ENCODE measurements at regions not wholly inside any gene's neighbourhood (a gene's known extent, or its start where the extent isn't known, plus 50 kb on each side); places are given as distances from the start of the nearest gene placed in this dataset.
"Not testable (repeated sequence)": the region's sequence is repeated elsewhere in the genome, so short reads cannot be mapped to it uniquely, and the experiment has no call there.

DNA sequence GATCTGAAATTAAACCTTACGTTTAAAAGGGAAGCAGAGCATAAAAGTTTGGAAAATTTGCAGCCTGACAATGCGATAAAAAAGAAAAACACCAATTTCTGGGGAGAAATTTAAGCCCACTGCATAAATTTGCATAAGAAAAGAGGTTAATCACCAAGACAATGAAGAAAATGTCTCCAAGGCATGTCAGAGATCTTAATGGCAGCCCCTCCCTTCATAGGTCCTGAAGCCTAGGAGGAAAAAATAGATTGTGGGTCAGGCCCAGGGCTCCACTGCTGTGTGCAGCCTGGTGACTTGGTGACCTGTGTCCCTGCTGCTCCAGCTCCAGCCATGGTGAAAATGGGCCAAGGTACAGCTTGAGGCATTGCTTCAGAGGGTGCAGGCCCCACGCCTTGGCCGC is 264.0 kb upstream of the CT83 start:
- no peak for DNase-seq (ENCODE audit: insufficient read length)
- FAIRE-seq = no peak
- TF ChIP-seq POLR2AphosphoS5 (IDR thresholded peaks at IDR 0.05; ENCODE audit: low read depth, low read length) = no peak
- TF ChIP-seq POLR2A (IDR thresholded peaks at IDR 0.05; ENCODE audit: low read depth, low read length) = no peak
- TF ChIP-seq TAF1 (IDR thresholded peaks at IDR 0.05; ENCODE audit: borderline replicate concordance, low read depth, low read length) = no peak

- DNase-seq (ENCODE audit: insufficient read length) (no peak), FAIRE-seq (no peak)
- TF ChIP-seq TAF1 (IDR thresholded peaks at IDR 0.05; ENCODE audit: borderline replicate concordance, low read depth, low read length) (no peak), POLR2A (IDR thresholded peaks at IDR 0.05; ENCODE audit: low read depth, low read length) (no peak), POLR2AphosphoS5 (IDR thresholded peaks at IDR 0.05; ENCODE audit: low read depth, low read length) (no peak)
Measured at GRCh38 chrX:116694046-116694445, 231.3 kb upstream of the CT83 start.

GRCh38 chrX:116679544-116679943 is 216.8 kb upstream of the CT83 start:
- not testable (repeated sequence) for FAIRE-seq; DNase-seq (ENCODE audit: insufficient read length)

- DNase-seq (ENCODE audit: insufficient read length) (no peak), FAIRE-seq (no peak)
Measured at GRCh38 chrX:116667346-116668134, 204.8 kb upstream of the CT83 start.

GRCh38 chrX:116657071-116657470 is 194.3 kb upstream of the CT83 start:
- FAIRE-seq (no peak), DNase-seq (ENCODE audit: insufficient read length) (no peak)
- no peak for TF ChIP-seq POLR2AphosphoS5 (IDR thresholded peaks at IDR 0.05; ENCODE audit: low read depth, low read length)
- TF ChIP-seq TAF1 (IDR thresholded peaks at IDR 0.05; ENCODE audit: borderline replicate concordance, low read depth, low read length) = no peak
- no peak for TF ChIP-seq POLR2A (IDR thresholded peaks at IDR 0.05; ENCODE audit: low read depth, low read length)

More at GRCh38 chrX:116667346-116668134, 204.8 kb upstream of the CT83 start:
- no peak for TF ChIP-seq POLR2A (IDR thresholded peaks at IDR 0.05; ENCODE audit: low read depth, low read length)
- no peak for TF ChIP-seq TAF1 (IDR thresholded peaks at IDR 0.05; ENCODE audit: borderline replicate concordance, low read depth, low read length)
- TF ChIP-seq POLR2AphosphoS5 (IDR thresholded peaks at IDR 0.05; ENCODE audit: low read depth, low read length) = no peak

DNA sequence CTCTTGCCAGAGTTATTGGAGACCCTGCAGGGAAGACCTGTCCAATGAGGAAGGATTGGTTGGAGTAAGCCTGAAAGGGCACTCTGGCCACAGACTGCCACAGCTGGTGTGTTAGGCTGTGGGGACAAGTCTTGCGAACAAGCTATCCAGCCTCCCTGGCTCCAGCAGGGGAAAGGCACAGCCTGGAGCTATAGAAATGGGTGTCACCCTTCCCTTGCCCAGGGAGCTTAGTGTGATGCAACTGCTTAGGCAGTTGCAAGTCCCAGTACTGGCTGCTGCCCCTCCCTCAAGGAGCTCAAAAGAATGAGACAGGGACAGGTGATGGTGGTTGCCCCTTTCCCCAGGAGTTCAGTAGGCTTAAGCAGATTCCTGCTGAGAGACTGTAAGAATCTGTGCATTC is 165.7 kb upstream of the CT83 start:
- TF ChIP-seq POLR2AphosphoS5 (IDR thresholded peaks at IDR 0.05; ENCODE audit: low read depth, low read length) (no peak), POLR2A (IDR thresholded peaks at IDR 0.05; ENCODE audit: low read depth, low read length) (no peak), TAF1 (IDR thresholded peaks at IDR 0.05; ENCODE audit: borderline replicate concordance, low read depth, low read length) (no peak)
- DNase-seq (ENCODE audit: insufficient read length) (no peak), FAIRE-seq (no peak)

DNA sequence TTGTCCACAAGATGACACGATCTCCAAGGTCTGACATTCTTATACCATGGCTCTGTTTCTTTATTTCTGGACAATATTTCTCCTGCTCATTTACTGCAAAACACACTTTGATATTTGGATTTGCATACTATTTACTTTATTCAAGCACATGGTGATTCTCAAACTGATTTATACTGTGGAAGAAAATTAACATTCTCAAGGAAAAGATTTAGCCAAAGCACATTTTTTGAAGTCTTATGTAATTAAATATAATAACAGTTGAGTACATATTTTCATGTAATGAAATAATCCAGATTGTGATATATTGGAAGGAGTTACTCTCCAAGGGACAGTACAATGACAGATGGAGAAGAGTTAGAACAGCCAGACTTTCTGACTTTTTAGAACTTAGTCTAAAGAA is 155.8 kb upstream of the CT83 start:
- FAIRE-seq (no peak), DNase-seq (ENCODE audit: insufficient read length) (no peak)
- TF ChIP-seq POLR2A (IDR thresholded peaks at IDR 0.05; ENCODE audit: low read depth, low read length) (no peak), POLR2AphosphoS5 (IDR thresholded peaks at IDR 0.05; ENCODE audit: low read depth, low read length) (no peak), TAF1 (IDR thresholded peaks at IDR 0.05; ENCODE audit: borderline replicate concordance, low read depth, low read length) (no peak)

DNA sequence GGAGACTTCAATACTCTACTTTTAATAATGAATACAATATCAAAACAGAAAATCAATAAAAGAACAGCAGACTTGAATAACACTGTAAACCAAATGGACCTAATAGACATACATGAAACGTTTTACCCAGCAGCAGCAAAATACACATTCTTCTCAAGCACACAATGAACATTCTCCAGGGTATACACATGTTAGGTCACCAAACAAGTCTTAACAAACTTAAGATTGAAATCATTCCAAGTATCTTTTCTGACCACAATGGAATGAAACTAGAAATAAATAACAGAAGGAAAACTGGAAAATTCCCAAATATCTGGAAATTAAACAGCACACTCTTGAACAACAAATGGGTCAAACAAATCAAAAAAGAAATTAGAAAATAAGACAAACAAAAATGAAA is 145.0 kb upstream of the CT83 start:
- FAIRE-seq (no peak), DNase-seq (ENCODE audit: insufficient read length) (no peak)
- no peak for TF ChIP-seq POLR2A (IDR thresholded peaks at IDR 0.05; ENCODE audit: low read depth, low read length)
- TF ChIP-seq POLR2AphosphoS5 (IDR thresholded peaks at IDR 0.05; ENCODE audit: low read depth, low read length) = no peak
- TF ChIP-seq TAF1 (IDR thresholded peaks at IDR 0.05; ENCODE audit: borderline replicate concordance, low read depth, low read length) = no peak

DNA sequence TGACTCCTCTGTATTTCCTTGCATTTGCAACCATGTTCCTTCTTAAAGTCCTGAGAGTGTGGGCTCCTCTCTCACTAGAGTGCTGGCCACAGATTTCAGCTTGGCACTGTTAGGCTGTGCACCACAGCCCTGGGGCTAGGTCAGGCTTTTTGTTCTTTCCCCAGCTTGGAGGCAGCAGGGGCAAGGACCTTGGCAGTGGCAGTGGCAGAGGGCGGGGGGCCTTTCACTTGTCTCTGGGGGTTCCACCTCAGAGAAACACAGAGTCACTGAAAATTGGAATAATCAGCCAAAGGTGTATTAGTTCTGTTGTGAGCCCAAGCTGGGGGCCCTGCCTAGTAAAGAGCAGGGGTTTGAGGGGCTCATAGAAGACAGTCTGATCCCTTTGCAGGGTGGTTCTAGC is 142.8 kb upstream of the CT83 start:
- no peak for DNase-seq (ENCODE audit: insufficient read length)
- TF ChIP-seq TAF1 (IDR thresholded peaks at IDR 0.05; ENCODE audit: borderline replicate concordance, low read depth, low read length) = no peak
- no peak for TF ChIP-seq POLR2A (IDR thresholded peaks at IDR 0.05; ENCODE audit: low read depth, low read length)
- no peak for TF ChIP-seq POLR2AphosphoS5 (IDR thresholded peaks at IDR 0.05; ENCODE audit: low read depth, low read length)
- no peak for FAIRE-seq

DNA sequence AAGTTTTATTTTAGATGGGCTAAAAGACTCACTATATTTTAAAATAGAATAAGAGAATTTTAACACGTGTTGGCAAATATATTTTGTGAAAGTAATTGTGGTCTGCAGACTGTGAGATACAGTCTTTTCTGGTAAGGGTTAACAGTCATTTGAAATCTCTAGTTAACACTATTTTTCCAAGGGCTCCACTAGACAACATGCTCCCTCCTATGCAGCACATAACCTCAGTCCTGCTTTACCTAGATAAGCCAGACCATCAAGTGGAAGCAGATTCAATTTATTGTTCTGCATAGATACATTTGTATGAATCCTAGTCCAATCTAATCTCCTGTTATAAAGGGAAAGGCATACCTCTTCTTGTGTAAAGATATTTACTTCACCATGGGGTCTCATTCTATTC is 133.2 kb upstream of the CT83 start:
- TF ChIP-seq TAF1 (IDR thresholded peaks at IDR 0.05; ENCODE audit: borderline replicate concordance, low read depth, low read length) (no peak), POLR2AphosphoS5 (IDR thresholded peaks at IDR 0.05; ENCODE audit: low read depth, low read length) (no peak), POLR2A (IDR thresholded peaks at IDR 0.05; ENCODE audit: low read depth, low read length) (no peak)
- no peak for DNase-seq (ENCODE audit: insufficient read length)
- FAIRE-seq = no peak
